Gastrocnemius medialis (tissue), 4 donors: ENCODE measurements at regions not wholly inside any gene's neighbourhood (a gene's known extent, or its start where the extent isn't known, plus 50 kb on each side); places are given as distances from the start of the nearest gene placed in this dataset.

Experiments
- CTCF ChIP-seq, 5 experiments: fragments of 450-650 bp in 3 of 5; fragments of 200-600 bp in 2 of 5; sonication (generic) in 2 of 5; IDR thresholded peaks in 4 of 5; conservative IDR thresholded peaks in 1 of 5; 1 replicate in 4 of 5; 2 replicates in 1 of 5; pipeline ENCODE4 v1.5.1; 2016 to 2019; ENCODE audit warnings: antibody characterized with exemption in 5 of 5, mild to moderate bottlenecking in 3 of 5, moderate library complexity in 3 of 5
- POLR2A ChIP-seq, 2 donors: fragments of 450-650 bp; IDR thresholded peaks; one replicate each; pipeline ENCODE4 v1.6.1; 2017; ENCODE audit warnings: antibody characterized with exemption in 2 of 2, mild to moderate bottlenecking in 2 of 2, moderate library complexity in 2 of 2

DNA sequence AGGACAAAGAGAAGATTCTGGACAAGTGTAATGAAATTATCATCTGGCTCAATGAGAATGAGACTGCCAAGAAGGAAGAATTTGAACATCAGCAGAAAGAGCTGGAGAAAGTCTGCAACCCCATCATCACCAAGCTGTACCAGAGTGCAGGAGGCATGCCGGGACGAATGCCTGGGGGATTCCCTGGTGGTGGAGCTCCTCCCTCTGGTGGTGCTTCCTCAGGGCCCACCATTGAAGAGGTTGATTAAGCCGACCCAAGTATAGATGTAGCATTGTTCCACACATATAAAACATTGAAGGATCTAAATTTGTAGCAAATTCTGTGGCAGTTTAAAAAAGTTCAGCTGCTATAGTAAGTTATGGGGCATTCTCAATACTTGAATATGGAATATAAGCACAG is 174.3 kb upstream of the CCND2 start:
- no peak for TF ChIP-seq CTCF (IDR thresholded peaks at IDR 0.05 in 4 of 5, conservative IDR thresholded peaks at IDR 0.05 in 1 of 5)
- no peak for TF ChIP-seq POLR2A (IDR thresholded peaks at IDR 0.05)
